H54 (cell line): ENCODE measurements at regions not wholly inside any gene's neighbourhood (a gene's known extent, or its start where the extent isn't known, plus 50 kb on each side); places are given as distances from the start of the nearest gene placed in this dataset.

ENCODE experiments used
- DNase-seq: peaks from one replicate; pipeline ENCODE4 v3.0.0; 2011; ENCODE audit warnings: low spot score, mixed read lengths; ENCODE audit not compliant: insufficient read length
- FAIRE-seq: peaks from 3 replicates; lab custom pipeline; 2011; peaks lifted over from hg19 to GRCh38; lab: Jason Lieb, UNC
- POLR2A ChIP-seq: IDR thresholded peaks from 2 replicates; pipeline ENCODE4 v1.6.1; 2011; ENCODE audit warnings: low read depth, mild to moderate bottlenecking, low read length

- FAIRE-seq (no peak), DNase-seq (no peak)
- no peak for TF ChIP-seq POLR2A
These were observed 524.4 kb downstream of the IRS1 start for GRCh38 chr2:226275215-226275614.

GRCh38 chr2:226274143-226274542, 525.5 kb downstream of the IRS1 start:
- FAIRE-seq (no peak), DNase-seq (no peak)
- TF ChIP-seq POLR2A = no peak

GRCh38 chr2:226273440-226273839, 526.2 kb downstream of the IRS1 start:
- FAIRE-seq (no peak), DNase-seq (no peak)
- TF ChIP-seq POLR2A = no peak

GRCh38 chr2:226272435-226272834, 527.2 kb downstream of the IRS1 start:
- DNase-seq = no peak
- peak; percentile 15 for FAIRE-seq
- no peak for TF ChIP-seq POLR2A

GRCh38 chr2:226270285-226271058, 529.1 kb downstream of the IRS1 start:
- FAIRE-seq = peak; percentile 11
- TF ChIP-seq POLR2A = no peak
- DNase-seq = no peak

- FAIRE-seq = no peak
- TF ChIP-seq POLR2A = no peak
- no peak for DNase-seq
These were observed 531.9 kb downstream of the IRS1 start for GRCh38 chr2:226267516-226268289.

GRCh38 chr2:226256709-226257376, 542.8 kb downstream of the IRS1 start:
- TF ChIP-seq POLR2A = no peak

GRCh38 chr2:226256237-226256636, 543.4 kb downstream of the IRS1 start:
- no peak for TF ChIP-seq POLR2A
- DNase-seq = no peak
- FAIRE-seq = peak; percentile 84

More at GRCh38 chr2:226256709-226257376, 542.8 kb downstream of the IRS1 start:
- no peak for DNase-seq
- FAIRE-seq = peak; percentile 15

GRCh38 chr2:226251661-226252060, 548.0 kb downstream of the IRS1 start:
- no peak for TF ChIP-seq POLR2A
- FAIRE-seq (no peak), DNase-seq (no peak)

- FAIRE-seq (peak; percentile 80), DNase-seq (no peak)
- no peak for TF ChIP-seq POLR2A
These were observed 552.0 kb downstream of the IRS1 start for GRCh38 chr2:226247289-226248275.

- no peak for TF ChIP-seq POLR2A
- no peak for DNase-seq
- no peak for FAIRE-seq
These were observed 565.4 kb downstream of the IRS1 start for GRCh38 chr2:226234187-226234586.

- FAIRE-seq = no peak
- no peak for TF ChIP-seq POLR2A
- no peak for DNase-seq
These were observed 566.2 kb downstream of the IRS1 start for GRCh38 chr2:226233388-226233787.

GRCh38 chr2:226228080-226228479, 571.5 kb downstream of the IRS1 start:
- peak; percentile 30 for FAIRE-seq
- DNase-seq = no peak
- TF ChIP-seq POLR2A = no peak
